IMR-90 (cell line): ENCODE measurements at regions not wholly inside any gene's neighbourhood (a gene's known extent, or its start where the extent isn't known, plus 50 kb on each side); places are given as distances from the start of the nearest gene placed in this dataset.

Source experiments
- ATAC-seq: fragments of 200-7000 bp; cut with Tn5 transposase; 2 replicates; pipeline ENCODE4 v1.9.1; 2020; ENCODE audit warnings: low read depth, mild to moderate bottlenecking, moderate library complexity
- BruUV-seq: library from RNA; stranded (reverse); fragments of 400-500 nt; replicated peaks from 2 replicates; lab custom pipeline; 2021; lab: Mats Ljungman, UMichigan
- CTCF ChIA-PET: fragments of 300-600 bp; formaldehyde crosslinking; extraction: SDS; loops from one replicate; lab custom pipeline; 2021; ENCODE audit warnings: antibody characterized with exemption; lab: Yijun Ruan, JAX
- POLR2A ChIA-PET: fragments of 300-600 bp; sonication (Branson Sonifier 250); formaldehyde crosslinking; loops from one replicate; lab custom pipeline; 2022; ENCODE audit warnings: antibody characterized with exemption; ENCODE audit not compliant: unreplicated experiment; lab: Charles Lee
- DNase-seq: peaks from one replicate; pipeline ENCODE4 v3.0.0; 2013
- H2AFZ ChIP-seq: replicated peaks from 2 replicates; pipeline ENCODE3; 2013; ENCODE audit warnings: low read length, mild to moderate bottlenecking; ENCODE audit not compliant: poor library complexity
- H2AK5ac ChIP-seq: 2 replicates; pipeline ENCODE4 v1.6.1; 2013; ENCODE audit warnings: low read depth, low read length, inconsistent platforms
- H2AK9ac ChIP-seq: replicated peaks from 2 replicates; pipeline ENCODE3; 2013; ENCODE audit warnings: mild to moderate bottlenecking, low read depth, low read length, moderate library complexity; ENCODE audit not compliant: poor library complexity
- H2BK120ac ChIP-seq: 2 replicates; pipeline ENCODE4 v1.6.1; 2013; ENCODE audit warnings: low read depth, low read length, inconsistent platforms
- H2BK15ac ChIP-seq: 3 replicates; pipeline ENCODE4 v1.6.1; 2013; ENCODE audit warnings: low read depth, low read length, inconsistent platforms
- H2BK20ac ChIP-seq: 2 replicates; pipeline ENCODE4 v1.6.1; 2013; ENCODE audit warnings: low read depth, mild to moderate bottlenecking, inconsistent platforms, low read length, moderate library complexity
- H2BK5ac ChIP-seq: 2 replicates; pipeline ENCODE4 v1.6.1; 2013; ENCODE audit warnings: mild to moderate bottlenecking, low read depth, low read length, inconsistent platforms; ENCODE audit not compliant: poor library complexity, severe bottlenecking
- H3K14ac ChIP-seq: replicated peaks from 2 replicates; pipeline ENCODE4 v1.6.1; 2013; ENCODE audit warnings: low read depth, low read length, inconsistent platforms
- H3K18ac ChIP-seq: 2 replicates; pipeline ENCODE4 v1.6.1; 2013; ENCODE audit warnings: low read depth, low read length, control low read depth
- H3K23ac ChIP-seq: 2 replicates; pipeline ENCODE4 v1.6.1; 2013; ENCODE audit warnings: low read depth, low read length, inconsistent platforms
- H3K27ac ChIP-seq: 2 replicates; pipeline ENCODE4 v1.5.1; 2013; ENCODE audit warnings: mild to moderate bottlenecking, control low read depth, low read length; ENCODE audit not compliant: insufficient read depth
- H3K27me3 ChIP-seq: 2 replicates; pipeline ENCODE4 v1.6.1; 2013; ENCODE audit warnings: low read length; ENCODE audit not compliant: control insufficient read depth, insufficient read depth
- H3K36me3 ChIP-seq: 2 replicates; pipeline ENCODE4 v1.6.1; 2013; ENCODE audit warnings: low read length, mixed read lengths; ENCODE audit not compliant: control insufficient read depth, insufficient read depth
- H3K4ac ChIP-seq: 2 replicates; pipeline ENCODE4 v1.6.1; 2013; ENCODE audit warnings: low read depth, low read length, inconsistent platforms
- H3K4me1 ChIP-seq: 2 replicates; pipeline ENCODE4 v1.6.1; 2013; ENCODE audit warnings: low read length, mixed read lengths; ENCODE audit not compliant: control insufficient read depth, insufficient read depth
- H3K4me2 ChIP-seq: 2 replicates; pipeline ENCODE4 v1.6.1; 2013; ENCODE audit warnings: low read depth, mild to moderate bottlenecking, control low read depth, low read length, moderate library complexity
- H3K4me3 ChIP-seq: 2 replicates; pipeline ENCODE4 v1.5.1; 2013; ENCODE audit warnings: low read depth, mild to moderate bottlenecking, control low read depth, low read length, moderate library complexity; ENCODE audit not compliant: insufficient read depth
- H3K56ac ChIP-seq: 2 replicates; pipeline ENCODE4 v1.6.1; 2013; ENCODE audit warnings: low read length, inconsistent platforms; ENCODE audit not compliant: insufficient read depth; ENCODE audit errors: extremely low read depth
- H3K79me1 ChIP-seq, 2 experiments: 2 replicates each; pipeline ENCODE4 v1.6.1; 2013; ENCODE audit warnings: low read length in 2 of 2, inconsistent platforms in 1 of 2, low read depth in 1 of 2
- H3K9ac ChIP-seq: 2 replicates; pipeline ENCODE4 v1.6.1; 2013; ENCODE audit warnings: low read depth, low read length, control low read depth
- H3K9me1 ChIP-seq: 2 replicates; pipeline ENCODE4 v1.6.1; 2013; ENCODE audit warnings: low read length, inconsistent platforms; ENCODE audit not compliant: insufficient read depth
- H3K9me3 ChIP-seq: 2 replicates; pipeline ENCODE4 v1.6.1; 2013; ENCODE audit warnings: low read length; ENCODE audit not compliant: control insufficient read depth, insufficient read depth
- H4K20me1 ChIP-seq: 2 replicates; pipeline ENCODE4 v1.6.1; 2013; ENCODE audit warnings: low read length, inconsistent platforms; ENCODE audit not compliant: insufficient read depth
- H4K5ac ChIP-seq: 2 replicates; pipeline ENCODE4 v1.6.1; 2013; ENCODE audit warnings: mild to moderate bottlenecking, low read depth, low read length, control low read depth
- H4K8ac ChIP-seq, 2 experiments: 2 replicates each; pipeline ENCODE4 v1.6.1; 2013; ENCODE audit warnings: low read depth in 2 of 2, low read length in 2 of 2, control low read depth in 1 of 2, inconsistent platforms in 1 of 2
- H4K91ac ChIP-seq: 2 replicates; pipeline ENCODE4 v1.6.1; 2013; ENCODE audit warnings: low read depth, low read length, inconsistent platforms; ENCODE audit not compliant: insufficient read depth
- CEBPB ChIP-seq: IDR thresholded peaks from 2 replicates; pipeline ENCODE4 v1.6.1; 2012; ENCODE audit warnings: low read depth, low read length, improper control_type of control experiment
- CHD1 ChIP-seq: IDR thresholded peaks from 2 replicates; pipeline ENCODE4 v1.6.1; 2012; ENCODE audit warnings: low read depth, low read length, improper control_type of control experiment
- FOS ChIP-seq: fragments of 150-350 bp; IDR thresholded peaks from 2 replicates; pipeline ENCODE4 v1.6.1; 2016; ENCODE audit warnings: low read depth, low read length
- MAZ ChIP-seq: IDR thresholded peaks from 2 replicates; pipeline ENCODE4 v1.6.1; 2012; ENCODE audit warnings: low read depth, mild to moderate bottlenecking, low read length, improper control_type of control experiment, moderate library complexity, borderline replicate concordance
- NFE2L2 ChIP-seq: fragments of 150-350 bp; IDR thresholded peaks from 2 replicates; pipeline ENCODE4 v1.6.1; 2016; ENCODE audit warnings: low read depth, mild to moderate bottlenecking, low read length
- RAD21 ChIP-seq: IDR thresholded peaks from 2 replicates; pipeline ENCODE4 v1.6.1; 2012; ENCODE audit warnings: low read length, improper control_type of control experiment
- WGBS, 2 experiments: methylation state at CpG; one replicate each; pipeline versions ENCODE4 v1.1.5 to v1.1.7; 2013; ENCODE audit warnings: missing lambda C conversion rate in 2 of 2; ENCODE audit not compliant: insufficient read length in 1 of 2; ENCODE audit errors: extremely low coverage in 2 of 2; 5-methylcytosine and 5-hydroxymethylcytosine counted together
- dilution Hi-C: fragments of 300-500 bp; cut with HindIII; formaldehyde crosslinking; loops from one replicate; pipeline ENCODE4 v1.14.3; 2018; ENCODE audit warnings: low sequenced_read_pairs; ENCODE audit not compliant: unreplicated experiment
- in situ Hi-C: fragments of 300-500 bp; cut with MboI; formaldehyde crosslinking; loops from 3 replicates; pipeline ENCODE4 v1.14.3; 2019; ENCODE audit warnings: low sequenced_read_pairs, inconsistent platforms, mixed read lengths
- intact Hi-C: fragments of 100-400 bp; cut with micrococcal nuclease; formaldehyde crosslinking; loops from 2 replicates; pipeline ENCODE4 v1.10.0; 2022
- TF ChIP-seq, protein P1 (sequence below): fragments of 150-350 bp; IDR thresholded peaks from 2 replicates; pipeline ENCODE4 v1.6.1; 2016; ENCODE audit warnings: low read depth, mild to moderate bottlenecking, low read length, moderate library complexity, borderline replicate concordance
- TF ChIP-seq, protein P2 (sequence below): conservative IDR thresholded peaks from 2 replicates; pipeline ENCODE4 v1.5.1; 2012; ENCODE audit warnings: mild to moderate bottlenecking, low read depth, low read length, improper control_type of control experiment

DNA sequence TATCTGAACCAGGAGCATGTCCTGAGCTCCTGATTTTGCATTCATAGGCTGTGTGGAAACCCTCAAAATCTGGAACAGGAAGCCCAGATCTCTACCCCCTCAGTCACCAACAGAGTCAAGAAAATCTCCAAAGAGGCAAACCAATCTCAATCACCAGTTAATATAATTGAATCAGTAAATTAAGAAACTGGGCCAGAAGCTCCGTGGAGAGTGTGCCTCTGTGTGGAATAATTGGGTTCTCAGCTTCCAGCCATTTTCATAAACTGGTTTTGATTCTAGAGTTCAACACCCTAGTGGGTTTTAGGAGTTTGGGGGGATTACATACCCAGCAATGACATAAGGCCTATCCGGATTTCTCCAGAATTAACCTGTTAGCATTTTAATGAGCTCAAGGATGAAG lies 362.9 kb downstream of the IRX2 start:
- 80% methylated on average over 1 of the region's 2 CpGs; no CpG with 5 or more reads in 1 of the 2 experiments for WGBS, 2 experiments
- TF ChIP-seq RAD21 (no peak), CHD1 (no peak), CEBPB (no peak), NFE2L2 (no peak), FOS (no peak), MAZ (no peak)
- TF ChIP-seq, protein P1, sequence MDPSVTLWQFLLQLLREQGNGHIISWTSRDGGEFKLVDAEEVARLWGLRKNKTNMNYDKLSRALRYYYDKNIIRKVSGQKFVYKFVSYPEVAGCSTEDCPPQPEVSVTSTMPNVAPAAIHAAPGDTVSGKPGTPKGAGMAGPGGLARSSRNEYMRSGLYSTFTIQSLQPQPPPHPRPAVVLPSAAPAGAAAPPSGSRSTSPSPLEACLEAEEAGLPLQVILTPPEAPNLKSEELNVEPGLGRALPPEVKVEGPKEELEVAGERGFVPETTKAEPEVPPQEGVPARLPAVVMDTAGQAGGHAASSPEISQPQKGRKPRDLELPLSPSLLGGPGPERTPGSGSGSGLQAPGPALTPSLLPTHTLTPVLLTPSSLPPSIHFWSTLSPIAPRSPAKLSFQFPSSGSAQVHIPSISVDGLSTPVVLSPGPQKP, result no peak
- TF ChIP-seq, protein P2, sequence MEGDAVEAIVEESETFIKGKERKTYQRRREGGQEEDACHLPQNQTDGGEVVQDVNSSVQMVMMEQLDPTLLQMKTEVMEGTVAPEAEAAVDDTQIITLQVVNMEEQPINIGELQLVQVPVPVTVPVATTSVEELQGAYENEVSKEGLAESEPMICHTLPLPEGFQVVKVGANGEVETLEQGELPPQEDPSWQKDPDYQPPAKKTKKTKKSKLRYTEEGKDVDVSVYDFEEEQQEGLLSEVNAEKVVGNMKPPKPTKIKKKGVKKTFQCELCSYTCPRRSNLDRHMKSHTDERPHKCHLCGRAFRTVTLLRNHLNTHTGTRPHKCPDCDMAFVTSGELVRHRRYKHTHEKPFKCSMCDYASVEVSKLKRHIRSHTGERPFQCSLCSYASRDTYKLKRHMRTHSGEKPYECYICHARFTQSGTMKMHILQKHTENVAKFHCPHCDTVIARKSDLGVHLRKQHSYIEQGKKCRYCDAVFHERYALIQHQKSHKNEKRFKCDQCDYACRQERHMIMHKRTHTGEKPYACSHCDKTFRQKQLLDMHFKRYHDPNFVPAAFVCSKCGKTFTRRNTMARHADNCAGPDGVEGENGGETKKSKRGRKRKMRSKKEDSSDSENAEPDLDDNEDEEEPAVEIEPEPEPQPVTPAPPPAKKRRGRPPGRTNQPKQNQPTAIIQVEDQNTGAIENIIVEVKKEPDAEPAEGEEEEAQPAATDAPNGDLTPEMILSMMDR, result no peak
- no peak overlapping the region for H4K91ac ChIP-seq
- peaks cover 41% of the 10 kb centered on the region; the same call in 1 of the 2 replicates for H3K9me3 ChIP-seq
- no peak overlapping the region for H2BK15ac ChIP-seq
- no peak overlapping the region for H3K56ac ChIP-seq
- H3K4ac ChIP-seq, result no peak overlapping the region
- H3K27me3 ChIP-seq, result no peaks in the 10 kb centered on the region
- no TSS peak for BruUV-seq
- H2AK9ac ChIP-seq, result no peak overlapping the region
- no peak overlapping the region for H2BK120ac ChIP-seq
- no peak for DNase-seq
- no peak overlapping the region for H3K4me2 ChIP-seq
- no peak overlapping the region for H3K4me3 ChIP-seq
- no peak overlapping the region for H3K23ac ChIP-seq
- no peak overlapping the region for H2BK5ac ChIP-seq
- no peak for ATAC-seq
- POLR2A ChIA-PET, result no interaction called here
- no peak overlapping the region for H2AK5ac ChIP-seq
- H4K8ac ChIP-seq, result no peak overlapping the region
- no peak overlapping the region for H4K5ac ChIP-seq
- no peaks in the 10 kb centered on the region for H3K79me1 ChIP-seq
- H3K4me1 ChIP-seq, result no peaks in the 10 kb centered on the region
- H2BK20ac ChIP-seq, result no peak overlapping the region
- H3K36me3 ChIP-seq, result no peaks in the 10 kb centered on the region
- CTCF ChIA-PET, result no interaction called here
- H3K9me1 ChIP-seq, result no peaks in the 10 kb centered on the region
- no peak overlapping the region for H3K9ac ChIP-seq
- H3K14ac ChIP-seq, result no peak overlapping the region
- H2AFZ ChIP-seq, result no peak overlapping the region
- intact Hi-C loops, result no loop called here
- in situ Hi-C loops, result no loop called here
- H4K20me1 ChIP-seq, result no peaks in the 10 kb centered on the region
- no peak overlapping the region for H3K27ac ChIP-seq
- no peak overlapping the region for H3K18ac ChIP-seq
- dilution Hi-C loops, result no loop called here
